H9 (cell line): ENCODE measurements at regions not wholly inside any gene's neighbourhood (a gene's known extent, or its start where the extent isn't known, plus 50 kb on each side); places are given as distances from the start of the nearest gene placed in this dataset.

Experiments used
- DNase-seq: peaks from one replicate; pipeline ENCODE4 v3.0.0-alpha.2; 2017
- H2AFZ ChIP-seq: one replicate; pipeline ENCODE4 v1.6.1; 2013; ENCODE audit warnings: mild to moderate bottlenecking, low read length, control low read depth, moderate library complexity
- H2AK5ac ChIP-seq: 2 replicates; pipeline ENCODE4 v1.6.1; 2013; ENCODE audit warnings: low read length, control low read depth, mixed read lengths; ENCODE audit not compliant: insufficient read length
- H2BK120ac ChIP-seq: one replicate; pipeline ENCODE4 v1.6.1; 2013; ENCODE audit warnings: low read depth, mild to moderate bottlenecking, low read length, control low read depth, inconsistent platforms; ENCODE audit not compliant: poor library complexity, severe bottlenecking
- H2BK12ac ChIP-seq: 2 replicates; pipeline ENCODE4 v1.6.1; 2013; ENCODE audit warnings: low read length, control low read depth, mixed read lengths, low read depth; ENCODE audit not compliant: insufficient read length
- H2BK15ac ChIP-seq: 2 replicates; pipeline ENCODE4 v1.6.1; 2013; ENCODE audit warnings: low read depth, low read length, control low read depth
- H2BK20ac ChIP-seq: one replicate; pipeline ENCODE4 v1.6.1; 2013; ENCODE audit warnings: low read depth, mild to moderate bottlenecking, low read length, control low read depth, inconsistent platforms; ENCODE audit not compliant: poor library complexity, severe bottlenecking
- H2BK5ac ChIP-seq: 2 replicates; pipeline ENCODE4 v1.6.1; 2013; ENCODE audit warnings: low read length, control low read depth, mixed read lengths; ENCODE audit not compliant: insufficient read length
- H3K14ac ChIP-seq: 2 replicates; pipeline ENCODE4 v1.6.1; 2013; ENCODE audit warnings: low read length, control low read depth; ENCODE audit not compliant: insufficient read depth
- H3K18ac ChIP-seq: 2 replicates; pipeline ENCODE4 v1.6.1; 2013; ENCODE audit warnings: low read depth, mild to moderate bottlenecking, mixed read lengths, low read length, control low read depth; ENCODE audit not compliant: insufficient read length
- H3K23ac ChIP-seq: 2 replicates; pipeline ENCODE4 v1.6.1; 2013; ENCODE audit warnings: low read length, control low read depth, mixed read lengths, low read depth; ENCODE audit not compliant: insufficient read length
- H3K23me2 ChIP-seq: 2 replicates; pipeline ENCODE4 v1.6.1; 2013; ENCODE audit warnings: low read depth, mild to moderate bottlenecking, mixed read lengths, low read length, control low read depth; ENCODE audit not compliant: insufficient read length, poor library complexity, severe bottlenecking
- H3K27ac ChIP-seq: 2 replicates; pipeline ENCODE4 v1.5.1; 2013; ENCODE audit warnings: low read length, control low read depth, mixed read lengths, low read depth; ENCODE audit not compliant: insufficient read length
- H3K27me3 ChIP-seq: 2 replicates; pipeline ENCODE4 v1.6.1; 2013; ENCODE audit warnings: low read length, control low read depth, inconsistent platforms; ENCODE audit not compliant: insufficient read depth
- H3K4ac ChIP-seq: 2 replicates; pipeline ENCODE4 v1.6.1; 2013; ENCODE audit warnings: low read depth, mild to moderate bottlenecking, control low read depth, inconsistent platforms, low read length, moderate library complexity
- H3K4me1 ChIP-seq: 2 replicates; pipeline ENCODE4 v1.6.1; 2013; ENCODE audit warnings: low read length, control low read depth, inconsistent platforms; ENCODE audit not compliant: insufficient read depth
- H3K4me2 ChIP-seq: 2 replicates; pipeline ENCODE4 v1.6.1; 2013; ENCODE audit warnings: low read length, control low read depth, mixed read lengths; ENCODE audit not compliant: insufficient read length, insufficient read depth
- H3K56ac ChIP-seq: 2 replicates; pipeline ENCODE4 v1.6.1; 2013; ENCODE audit warnings: low read depth, mild to moderate bottlenecking, mixed read lengths, low read length, control low read depth; ENCODE audit not compliant: insufficient read length
- H3K79me1 ChIP-seq: 2 replicates; pipeline ENCODE4 v1.6.1; 2013; ENCODE audit warnings: low read depth, mild to moderate bottlenecking, moderate library complexity, low read length, control low read depth, inconsistent platforms; ENCODE audit not compliant: insufficient read depth, poor library complexity, severe bottlenecking
- H3K79me2 ChIP-seq: 2 replicates; pipeline ENCODE4 v1.6.1; 2013; ENCODE audit warnings: low read length, control low read depth, inconsistent platforms; ENCODE audit not compliant: insufficient read depth
- H3K9ac ChIP-seq: 2 replicates; pipeline ENCODE4 v1.6.1; 2013; ENCODE audit warnings: low read length, control low read depth, mixed read lengths; ENCODE audit not compliant: insufficient read length; ENCODE audit errors: extremely low read depth
- H3K9me3 ChIP-seq: one replicate; pipeline ENCODE4 v1.6.1; 2013; ENCODE audit warnings: low read depth, low read length, inconsistent platforms; ENCODE audit not compliant: control insufficient read depth
- H3T11ph ChIP-seq: one replicate; pipeline ENCODE4 v1.6.1; 2013; ENCODE audit warnings: mild to moderate bottlenecking, low read length, control low read depth, inconsistent platforms
- H4K20me1 ChIP-seq: one replicate; pipeline ENCODE4 v1.6.1; 2013; ENCODE audit not compliant: control insufficient read depth, insufficient read length, insufficient read depth
- H4K5ac ChIP-seq: 2 replicates; pipeline ENCODE4 v1.6.1; 2013; ENCODE audit warnings: low read depth, mild to moderate bottlenecking, mixed read lengths, low read length, control low read depth; ENCODE audit not compliant: insufficient read length
- H4K8ac ChIP-seq: replicated peaks from 2 replicates; pipeline ENCODE4 v1.6.1; 2013; ENCODE audit warnings: low read length, control low read depth, mixed read lengths, low read depth; ENCODE audit not compliant: insufficient read length
- H4K91ac ChIP-seq: 2 replicates; pipeline ENCODE4 v1.6.1; 2013; ENCODE audit warnings: low read depth, mild to moderate bottlenecking, moderate library complexity, mixed read lengths, low read length, control low read depth; ENCODE audit not compliant: insufficient read length
- H3K27ac Mint-ChIP-seq, 3 experiments: 2 replicates in 2 of 3; 3 replicates in 1 of 3; pipeline ENCODE4 v1.8.0; 2020 to 2021; ENCODE audit warnings: mixed read lengths in 3 of 3, mild to moderate bottlenecking in 1 of 3, moderate library complexity in 1 of 3
- H3K27me3 Mint-ChIP-seq: 2 replicates; pipeline ENCODE4 v1.8.0; 2021; ENCODE audit warnings: low read depth, mild to moderate bottlenecking, moderate library complexity, mixed read lengths
- H3K36me3 Mint-ChIP-seq, 3 experiments: 2 replicates in 2 of 3; 3 replicates in 1 of 3; pipeline ENCODE4 v1.8.0; 2020 to 2021; ENCODE audit warnings: low read depth in 3 of 3, mixed read lengths in 3 of 3; ENCODE audit not compliant: insufficient read depth in 1 of 3
- H3K4me1 Mint-ChIP-seq, 2 experiments: 2 replicates each; pipeline ENCODE4 v1.8.0; 2020; ENCODE audit warnings: mixed read lengths in 2 of 2
- H3K4me3 Mint-ChIP-seq, 2 experiments: 2 replicates in 1 of 2; 3 replicates in 1 of 2; pipeline ENCODE4 v1.8.0; 2020 to 2021; ENCODE audit warnings: mild to moderate bottlenecking in 2 of 2, mixed read lengths in 2 of 2, moderate library complexity in 1 of 2
- H3K9me3 Mint-ChIP-seq, 2 experiments: 2 replicates in 1 of 2; 3 replicates in 1 of 2; pipeline ENCODE4 v1.8.0; 2020; ENCODE audit warnings: mild to moderate bottlenecking in 2 of 2, mixed read lengths in 2 of 2, moderate library complexity in 1 of 2
- WGBS: extraction: QIAGEN DNeasy Blood & Tissue Kit; methylation state at CpG from one replicate; pipeline ENCODE4 v1.1.7; 2013; ENCODE audit warnings: missing lambda C conversion rate, low lambda C conversion rate, mixed read lengths; ENCODE audit not compliant: insufficient read length; ENCODE audit errors: extremely low coverage; 5-methylcytosine and 5-hydroxymethylcytosine counted together
- TF ChIP-seq, protein P1 (sequence below): fragments of 200-600 bp; sonication (generic); conservative IDR thresholded peaks from 3 replicates; pipeline ENCODE4 v1.8.0; 2021; ENCODE audit warnings: antibody characterized with exemption, mild to moderate bottlenecking

DNA sequence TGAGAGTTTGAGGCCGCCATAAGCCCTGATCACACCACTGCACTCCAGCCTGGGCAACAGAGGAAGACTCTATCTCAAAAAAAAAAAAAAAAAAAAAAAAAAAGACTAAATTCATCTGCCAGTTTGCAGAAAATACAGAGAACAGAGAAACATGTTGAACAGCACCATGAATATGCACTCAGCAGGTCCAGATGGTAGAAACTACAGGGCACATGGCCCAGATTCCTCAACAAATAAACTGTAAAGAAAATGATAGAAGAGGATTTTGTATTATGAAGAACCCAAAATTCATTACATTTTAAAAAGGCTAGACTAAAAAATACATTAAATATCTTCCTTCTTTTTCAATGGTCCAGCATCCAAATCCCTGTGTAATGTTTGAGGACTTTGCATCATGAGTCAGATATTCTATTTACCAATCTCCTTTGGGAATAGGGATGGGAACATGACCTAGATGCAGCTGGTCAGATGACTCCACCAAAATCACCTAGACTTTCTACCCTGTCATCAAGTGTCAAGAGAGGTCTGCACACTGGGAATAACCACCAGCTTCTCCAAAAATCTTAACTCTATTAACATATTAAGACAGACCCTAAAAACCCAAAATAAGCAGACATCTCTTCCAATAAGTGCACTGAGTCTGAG is 189.1 kb upstream of the TCF21 start:
- no peak for DNase-seq
- no peak overlapping the region for H2BK5ac ChIP-seq
- H3K79me1 ChIP-seq, result no peaks in the 10 kb centered on the region
- no peak overlapping the region for H3K14ac ChIP-seq
- no peak overlapping the region for H4K5ac ChIP-seq
- H2BK12ac ChIP-seq, result no peak overlapping the region
- H3K4me1 ChIP-seq, result no peaks in the 10 kb centered on the region
- Mint-ChIP-seq H3K36me3 (peaks cover 0 to 6% (median 0%) of the 10 kb centered on the region in 3 experiments; a peak in 4 of 7 replicates), H3K27ac (no peak overlapping the region), H3K4me3 (no peak overlapping the region), H3K27me3 (no peaks in the 10 kb centered on the region), H3K4me1 (peaks cover 6 to 8% of the 10 kb centered on the region in 2 experiments), H3K9me3 (peaks cover 0 to 4% of the 10 kb centered on the region in 2 experiments; a peak in 2 of 5 replicates)
- H3K4ac ChIP-seq, result no peak overlapping the region
- no peak overlapping the region for H3K9ac ChIP-seq
- no peak overlapping the region for H3K23ac ChIP-seq
- H2BK20ac ChIP-seq, result no peak overlapping the region
- H3K9me3 ChIP-seq, result no peaks in the 10 kb centered on the region
- H3K79me2 ChIP-seq, result no peaks in the 10 kb centered on the region
- TF ChIP-seq, protein P1, sequence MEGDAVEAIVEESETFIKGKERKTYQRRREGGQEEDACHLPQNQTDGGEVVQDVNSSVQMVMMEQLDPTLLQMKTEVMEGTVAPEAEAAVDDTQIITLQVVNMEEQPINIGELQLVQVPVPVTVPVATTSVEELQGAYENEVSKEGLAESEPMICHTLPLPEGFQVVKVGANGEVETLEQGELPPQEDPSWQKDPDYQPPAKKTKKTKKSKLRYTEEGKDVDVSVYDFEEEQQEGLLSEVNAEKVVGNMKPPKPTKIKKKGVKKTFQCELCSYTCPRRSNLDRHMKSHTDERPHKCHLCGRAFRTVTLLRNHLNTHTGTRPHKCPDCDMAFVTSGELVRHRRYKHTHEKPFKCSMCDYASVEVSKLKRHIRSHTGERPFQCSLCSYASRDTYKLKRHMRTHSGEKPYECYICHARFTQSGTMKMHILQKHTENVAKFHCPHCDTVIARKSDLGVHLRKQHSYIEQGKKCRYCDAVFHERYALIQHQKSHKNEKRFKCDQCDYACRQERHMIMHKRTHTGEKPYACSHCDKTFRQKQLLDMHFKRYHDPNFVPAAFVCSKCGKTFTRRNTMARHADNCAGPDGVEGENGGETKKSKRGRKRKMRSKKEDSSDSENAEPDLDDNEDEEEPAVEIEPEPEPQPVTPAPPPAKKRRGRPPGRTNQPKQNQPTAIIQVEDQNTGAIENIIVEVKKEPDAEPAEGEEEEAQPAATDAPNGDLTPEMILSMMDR, result no peak
- no peak overlapping the region for H3T11ph ChIP-seq
- no peak overlapping the region for H3K18ac ChIP-seq
- no peak overlapping the region for H3K4me2 ChIP-seq
- H2BK120ac ChIP-seq, result no peak overlapping the region
- H2AK5ac ChIP-seq, result no peak overlapping the region
- H3K27ac ChIP-seq, result no peak overlapping the region
- H2BK15ac ChIP-seq, result no peak overlapping the region
- no peak overlapping the region for H2AFZ ChIP-seq
- H4K8ac ChIP-seq, result no peak overlapping the region
- no peak overlapping the region for H4K91ac ChIP-seq
- no peaks in the 10 kb centered on the region for H3K27me3 ChIP-seq
- H3K56ac ChIP-seq, result no peak overlapping the region
- H4K20me1 ChIP-seq, result no peaks in the 10 kb centered on the region
- WGBS, result no CpG with 5 or more reads among the region's 1 CpG
- H3K23me2 ChIP-seq, result no peaks in the 10 kb centered on the region
